NCI-H2196 treated with DMSO at 0.1 percent for 48 hours (cell line): ENCODE measurements at regions not wholly inside any gene's neighbourhood (a gene's known extent, or its start where the extent isn't known, plus 50 kb on each side); places are given as distances from the start of the nearest gene placed in this dataset.

ENCODE experiments used
- DNase-seq: peaks from one replicate; lab custom pipeline; 2025; ENCODE audit not compliant: unreplicated experiment; lab: John Stamatoyannopoulos, UW

GRCh38 chr21:18460979-18461378 lies 57.4 kb upstream of the TMPRSS15 start:
- no peak for DNase-seq

GRCh38 chr21:18461743-18462142 lies 58.2 kb upstream of the TMPRSS15 start:
- no peak for DNase-seq

GRCh38 chr21:18467715-18468114 lies 64.1 kb upstream of the TMPRSS15 start:
- no peak for DNase-seq

- no peak for DNase-seq
These were observed 65.2 kb upstream of the TMPRSS15 start for GRCh38 chr21:18468790-18469189.

GRCh38 chr21:18476639-18477038 lies 73.1 kb upstream of the TMPRSS15 start:
- DNase-seq, result no peak

GRCh38 chr21:18477043-18477442 lies 73.5 kb upstream of the TMPRSS15 start:
- no peak for DNase-seq

- DNase-seq, result no peak
These were observed 74.9 kb upstream of the TMPRSS15 start for GRCh38 chr21:18478513-18478912.

GRCh38 chr21:18488252-18488651 lies 84.7 kb upstream of the TMPRSS15 start:
- DNase-seq, result no peak

- DNase-seq, result no peak
These were observed 89.8 kb upstream of the TMPRSS15 start for GRCh38 chr21:18493422-18493821.

- DNase-seq, result no peak
These were observed 91.9 kb upstream of the TMPRSS15 start for GRCh38 chr21:18495523-18495922.

GRCh38 chr21:18498431-18498830 lies 94.8 kb upstream of the TMPRSS15 start:
- DNase-seq, result no peak

GRCh38 chr21:18499761-18500376 lies 96.3 kb upstream of the TMPRSS15 start:
- DNase-seq, result no peak

- DNase-seq, result no peak
These were observed 114.5 kb upstream of the TMPRSS15 start for GRCh38 chr21:18518054-18518481.

- no peak for DNase-seq
These were observed 117.6 kb upstream of the TMPRSS15 start for GRCh38 chr21:18521204-18521603.

GRCh38 chr21:18522181-18522972 lies 118.8 kb upstream of the TMPRSS15 start:
- DNase-seq, result no peak

- DNase-seq, result no peak
These were observed 120.7 kb upstream of the TMPRSS15 start for GRCh38 chr21:18524097-18524880.

- DNase-seq, result no peak
These were observed 125.7 kb upstream of the TMPRSS15 start for GRCh38 chr21:18529254-18529653.

- DNase-seq, result no peak
These were observed 138.5 kb upstream of the TMPRSS15 start for GRCh38 chr21:18542081-18542480.

- DNase-seq, result no peak
These were observed 142.3 kb upstream of the TMPRSS15 start for GRCh38 chr21:18545908-18546307.

- DNase-seq, result no peak
These were observed 143.8 kb upstream of the TMPRSS15 start for GRCh38 chr21:18547347-18547746.

GRCh38 chr21:18548249-18548648 lies 144.7 kb upstream of the TMPRSS15 start:
- DNase-seq, result no peak
